Lower leg skin (tissue), 3 donors: ENCODE measurements at regions not wholly inside any gene's neighbourhood (a gene's known extent, or its start where the extent isn't known, plus 50 kb on each side); places are given as distances from the start of the nearest gene placed in this dataset.

Experiments
- POLR2A ChIP-seq, 2 donors: fragments of 450-650 bp; IDR thresholded peaks; one replicate each; pipeline ENCODE4 v1.6.1; 2016 to 2017; ENCODE audit warnings: antibody characterized with exemption in 2 of 2, mild to moderate bottlenecking in 1 of 2, moderate library complexity in 1 of 2
- TF ChIP-seq, protein P1 (sequence below), 3 donors: fragments of 450-650 bp; IDR thresholded peaks; one replicate each; pipeline ENCODE4 v1.5.1; 2016; ENCODE audit warnings: antibody characterized with exemption in 3 of 3, mild to moderate bottlenecking in 3 of 3, moderate library complexity in 2 of 3

DNA sequence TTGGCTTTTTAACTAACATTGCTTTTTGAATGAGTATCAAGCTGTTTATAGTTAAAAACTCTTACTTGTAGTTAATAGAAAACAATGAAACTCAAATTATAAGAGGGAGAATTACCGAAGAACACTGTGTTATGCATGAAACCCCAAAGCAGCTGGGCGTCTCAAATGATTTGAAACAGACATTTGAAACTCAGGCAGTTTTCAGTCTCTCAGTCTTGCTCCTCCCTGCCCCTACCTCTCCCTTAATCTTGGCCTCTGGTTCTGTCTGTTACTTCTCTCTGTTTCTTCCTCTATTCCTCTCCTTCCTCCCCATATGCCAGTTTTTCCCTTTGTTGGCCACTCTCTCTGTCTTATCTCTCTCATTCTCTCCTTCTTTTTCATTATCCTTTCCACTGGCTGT lies 118.3 kb upstream of the SYNPR start:
- TF ChIP-seq, protein P1, sequence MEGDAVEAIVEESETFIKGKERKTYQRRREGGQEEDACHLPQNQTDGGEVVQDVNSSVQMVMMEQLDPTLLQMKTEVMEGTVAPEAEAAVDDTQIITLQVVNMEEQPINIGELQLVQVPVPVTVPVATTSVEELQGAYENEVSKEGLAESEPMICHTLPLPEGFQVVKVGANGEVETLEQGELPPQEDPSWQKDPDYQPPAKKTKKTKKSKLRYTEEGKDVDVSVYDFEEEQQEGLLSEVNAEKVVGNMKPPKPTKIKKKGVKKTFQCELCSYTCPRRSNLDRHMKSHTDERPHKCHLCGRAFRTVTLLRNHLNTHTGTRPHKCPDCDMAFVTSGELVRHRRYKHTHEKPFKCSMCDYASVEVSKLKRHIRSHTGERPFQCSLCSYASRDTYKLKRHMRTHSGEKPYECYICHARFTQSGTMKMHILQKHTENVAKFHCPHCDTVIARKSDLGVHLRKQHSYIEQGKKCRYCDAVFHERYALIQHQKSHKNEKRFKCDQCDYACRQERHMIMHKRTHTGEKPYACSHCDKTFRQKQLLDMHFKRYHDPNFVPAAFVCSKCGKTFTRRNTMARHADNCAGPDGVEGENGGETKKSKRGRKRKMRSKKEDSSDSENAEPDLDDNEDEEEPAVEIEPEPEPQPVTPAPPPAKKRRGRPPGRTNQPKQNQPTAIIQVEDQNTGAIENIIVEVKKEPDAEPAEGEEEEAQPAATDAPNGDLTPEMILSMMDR (IDR thresholded peaks at IDR 0.05): no peak
- no peak for TF ChIP-seq POLR2A (IDR thresholded peaks at IDR 0.05)
